Mesothelial cell of epicardium (in vitro differentiated cells): ENCODE measurements at regions not wholly inside any gene's neighbourhood (a gene's known extent, or its start where the extent isn't known, plus 50 kb on each side); places are given as distances from the start of the nearest gene placed in this dataset.

ENCODE experiments used
- DNase-seq, 2 experiments: peaks; one replicate each; pipeline ENCODE4 v3.0.0; 2021; ENCODE audit warnings: low spot score in 2 of 2; ENCODE audit not compliant: unreplicated experiment in 2 of 2
- H3K27ac Mint-ChIP-seq: 2 replicates; pipeline ENCODE4 v1.8.0; 2021; ENCODE audit warnings: mixed read lengths
- H3K27me3 Mint-ChIP-seq: 2 replicates; pipeline ENCODE4 v1.8.0; 2021; ENCODE audit warnings: low read depth, mixed read lengths
- H3K36me3 Mint-ChIP-seq: 2 replicates; pipeline ENCODE4 v1.8.0; 2021; ENCODE audit warnings: mixed read lengths
- H3K4me1 Mint-ChIP-seq: 2 replicates; pipeline ENCODE4 v1.8.0; 2021; ENCODE audit warnings: mixed read lengths
- H3K4me3 Mint-ChIP-seq: 2 replicates; pipeline ENCODE4 v1.8.0; 2021; ENCODE audit warnings: mild to moderate bottlenecking, moderate library complexity, mixed read lengths
- H3K9me3 Mint-ChIP-seq: 2 replicates; pipeline ENCODE4 v1.8.0; 2021; ENCODE audit warnings: mixed read lengths
- TF ChIP-seq, protein P1 (sequence below): fragments of 200-600 bp; sonication (generic); IDR thresholded peaks from one replicate; pipeline ENCODE4 v1.5.0; 2021; ENCODE audit warnings: antibody characterized with exemption; ENCODE audit not compliant: unreplicated experiment

GRCh38 chr6:21802175-21802822 is 208.7 kb downstream of the SOX4 start:
- TF ChIP-seq, protein P1, sequence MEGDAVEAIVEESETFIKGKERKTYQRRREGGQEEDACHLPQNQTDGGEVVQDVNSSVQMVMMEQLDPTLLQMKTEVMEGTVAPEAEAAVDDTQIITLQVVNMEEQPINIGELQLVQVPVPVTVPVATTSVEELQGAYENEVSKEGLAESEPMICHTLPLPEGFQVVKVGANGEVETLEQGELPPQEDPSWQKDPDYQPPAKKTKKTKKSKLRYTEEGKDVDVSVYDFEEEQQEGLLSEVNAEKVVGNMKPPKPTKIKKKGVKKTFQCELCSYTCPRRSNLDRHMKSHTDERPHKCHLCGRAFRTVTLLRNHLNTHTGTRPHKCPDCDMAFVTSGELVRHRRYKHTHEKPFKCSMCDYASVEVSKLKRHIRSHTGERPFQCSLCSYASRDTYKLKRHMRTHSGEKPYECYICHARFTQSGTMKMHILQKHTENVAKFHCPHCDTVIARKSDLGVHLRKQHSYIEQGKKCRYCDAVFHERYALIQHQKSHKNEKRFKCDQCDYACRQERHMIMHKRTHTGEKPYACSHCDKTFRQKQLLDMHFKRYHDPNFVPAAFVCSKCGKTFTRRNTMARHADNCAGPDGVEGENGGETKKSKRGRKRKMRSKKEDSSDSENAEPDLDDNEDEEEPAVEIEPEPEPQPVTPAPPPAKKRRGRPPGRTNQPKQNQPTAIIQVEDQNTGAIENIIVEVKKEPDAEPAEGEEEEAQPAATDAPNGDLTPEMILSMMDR: no peak
- peaks cover 24% of the 10 kb centered on the region for H3K36me3 Mint-ChIP-seq
- peak overlapping the region; percentile 28 for H3K27ac Mint-ChIP-seq
- no peaks in the 10 kb centered on the region for H3K27me3 Mint-ChIP-seq
- no peak overlapping the region for H3K4me3 Mint-ChIP-seq
- H3K4me1 Mint-ChIP-seq: peaks cover 36% of the 10 kb centered on the region
- no peak for DNase-seq
- peaks cover 4% of the 10 kb centered on the region for H3K9me3 Mint-ChIP-seq

- H3K9me3 Mint-ChIP-seq: no peaks in the 10 kb centered on the region
- H3K27ac Mint-ChIP-seq: peak overlapping the region; percentile 77
- H3K4me1 Mint-ChIP-seq: peaks cover 54% of the 10 kb centered on the region
- TF ChIP-seq, protein P1: no peak
- no peak overlapping the region for H3K4me3 Mint-ChIP-seq
- no peaks in the 10 kb centered on the region for H3K27me3 Mint-ChIP-seq
- DNase-seq: no peak
- peaks cover 13% of the 10 kb centered on the region for H3K36me3 Mint-ChIP-seq
Measured at GRCh38 chr6:21804941-21805610, 211.5 kb downstream of the SOX4 start.

GRCh38 chr6:21807299-21808044 is 213.9 kb downstream of the SOX4 start:
- TF ChIP-seq, protein P1: no peak
- peak overlapping the region; percentile 76 for H3K27ac Mint-ChIP-seq
- peaks cover 20% of the 10 kb centered on the region for H3K36me3 Mint-ChIP-seq
- no peaks in the 10 kb centered on the region for H3K27me3 Mint-ChIP-seq
- H3K9me3 Mint-ChIP-seq: no peaks in the 10 kb centered on the region
- no peak overlapping the region for H3K4me3 Mint-ChIP-seq
- DNase-seq: no peak
- peaks cover 33% of the 10 kb centered on the region for H3K4me1 Mint-ChIP-seq

DNA sequence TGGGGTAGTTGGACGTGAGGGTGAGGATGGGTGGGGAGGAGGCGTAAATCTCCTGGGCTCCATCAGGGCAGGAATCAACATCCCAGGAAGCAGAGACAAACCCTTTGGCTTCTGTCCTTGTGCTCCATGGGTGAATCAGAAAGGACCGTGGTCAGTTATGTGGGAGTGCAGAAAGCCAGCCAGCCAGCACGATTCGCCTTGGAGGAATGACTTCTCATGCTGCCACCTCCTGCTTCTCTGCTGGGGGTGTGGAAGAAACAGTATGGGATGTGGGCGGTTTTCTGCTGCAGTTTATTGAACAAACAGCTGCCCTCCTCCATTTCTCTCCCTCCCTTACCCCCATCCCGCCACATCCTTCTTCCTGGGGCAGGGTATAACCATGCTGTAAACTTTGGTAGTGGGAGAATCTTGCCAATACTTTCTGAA is 214.5 kb downstream of the SOX4 start:
- Mint-ChIP-seq H3K4me1 (peaks cover 31% of the 10 kb centered on the region), H3K4me3 (no peak overlapping the region), H3K27me3 (no peaks in the 10 kb centered on the region), H3K36me3 (peaks cover 18% of the 10 kb centered on the region), H3K9me3 (no peaks in the 10 kb centered on the region), H3K27ac (peak overlapping the region; percentile 76)
- DNase-seq: no peak
- TF ChIP-seq, protein P1: no peak

DNA sequence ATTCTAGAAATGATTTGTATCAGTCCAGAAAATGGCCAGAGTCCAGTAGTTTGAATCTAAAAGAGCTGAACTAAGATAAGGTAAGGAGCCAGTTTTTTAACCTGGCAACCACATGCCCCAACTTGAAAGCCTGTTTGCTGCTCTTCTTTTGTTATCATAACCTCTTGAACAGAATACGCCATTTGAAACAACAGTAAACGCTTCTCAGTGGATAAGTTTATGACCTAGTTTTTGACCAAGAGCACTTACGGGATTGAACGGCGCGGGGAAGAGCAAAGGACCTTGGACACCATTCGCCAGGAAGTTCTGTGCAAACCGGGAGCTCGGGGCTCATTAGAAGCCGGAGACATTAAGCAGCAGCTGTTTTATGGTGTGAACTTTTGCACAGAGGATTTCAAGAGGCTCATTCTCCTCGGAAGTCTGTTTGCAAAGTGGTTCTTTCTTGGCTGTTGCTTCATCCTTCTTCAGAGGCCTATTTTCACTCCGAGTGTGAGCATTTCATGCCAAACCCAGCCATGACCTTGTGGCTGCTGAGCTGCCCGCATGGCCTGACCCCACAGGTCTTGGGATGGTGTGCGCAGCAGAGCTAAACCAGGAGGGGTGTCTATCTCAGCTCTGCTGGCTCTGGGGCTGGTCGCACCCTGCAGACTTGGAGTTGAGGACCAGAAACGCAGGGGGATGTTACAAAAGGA is 215.1 kb downstream of the SOX4 start:
- no peak for DNase-seq
- H3K27me3 Mint-ChIP-seq: no peaks in the 10 kb centered on the region
- H3K4me1 Mint-ChIP-seq: peaks cover 31% of the 10 kb centered on the region
- peaks cover 23% of the 10 kb centered on the region for H3K36me3 Mint-ChIP-seq
- H3K27ac Mint-ChIP-seq: peak overlapping the region; percentile 76
- no peaks in the 10 kb centered on the region for H3K9me3 Mint-ChIP-seq
- no peak overlapping the region for H3K4me3 Mint-ChIP-seq
- TF ChIP-seq, protein P1: no peak
